ENCODE measurements at regions not wholly inside any gene's neighbourhood (a gene's known extent, or its start where the extent isn't known, plus 50 kb on each side); places are given as distances from the start of the nearest gene placed in this dataset.

DNA sequence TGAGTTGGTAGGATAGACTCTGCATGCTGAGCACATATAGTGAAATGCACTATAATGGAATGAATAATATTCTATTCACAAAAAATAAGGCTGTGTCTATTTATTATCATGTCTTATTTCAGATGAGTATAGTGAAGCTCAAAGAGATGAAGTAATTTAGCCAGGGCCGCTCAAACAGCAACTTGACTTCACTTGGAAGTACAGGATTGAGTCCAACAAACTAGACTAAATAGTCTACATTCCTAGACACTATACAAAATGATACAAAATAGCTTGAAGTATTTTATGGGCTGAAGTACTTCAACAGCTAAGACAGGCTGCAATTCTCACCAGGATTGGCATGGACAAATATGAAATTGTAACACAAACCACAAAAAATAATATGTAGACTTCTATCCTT lies 144.5 kb upstream of the DST start:
- H3K9me3 Mint-ChIP-seq: peaks cover 17% of the 10 kb centered on the region
- H3F3A ChIP-seq (replicated peaks; ENCODE audit: low read depth): peaks cover 9% of the 10 kb centered on the region; the same call in 1 of the 2 replicates
- H3K27me3 Mint-ChIP-seq (ENCODE audit: insufficient read depth, low read depth, poor library complexity): peaks cover 2% of the 10 kb centered on the region
- H3K36me3 Mint-ChIP-seq (ENCODE audit: low read depth): peaks cover 44% of the 10 kb centered on the region
- no peaks in the 10 kb centered on the region; the same call in 1 of the 2 replicates for H4K20me1 ChIP-seq (replicated peaks; ENCODE audit: insufficient read depth)
- H3K9me2 ChIP-seq (ENCODE audit: insufficient read depth): no peaks in the 10 kb centered on the region
- no peak overlapping the region for H3K4me3 Mint-ChIP-seq
- H3K4me3 ChIP-seq: no peak overlapping the region
- TF ChIP-seq ZNF331 (CRISPR knock-in tag; IDR thresholded peaks at IDR 0.05; ENCODE audit: low read depth) (no peak), POLR2AphosphoS5 (IDR thresholded peaks at IDR 0.05; ENCODE audit: low read depth) (no peak), JUNB (IDR thresholded peaks at IDR 0.05; ENCODE audit: unreplicated experiment) (no peak), CREB1 (CRISPR knock-in tag; IDR thresholded peaks at IDR 0.05; ENCODE audit: low read depth) (no peak), ZNF114 (CRISPR knock-in tag; IDR thresholded peaks at IDR 0.05) (no peak), STAT1 (IDR thresholded peaks at IDR 0.05; ENCODE audit: unreplicated experiment) (no peak), EZH2 (IDR thresholded peaks at IDR 0.05; ENCODE audit: low read depth, unreplicated experiment) (no peak), NANOG (IDR thresholded peaks at IDR 0.05; ENCODE audit: borderline replicate concordance) (no peak), EZH2phosphoT487 (IDR thresholded peaks at IDR 0.05; ENCODE audit: unreplicated experiment) (no peak)
- TF ChIP-seq, protein P1, sequence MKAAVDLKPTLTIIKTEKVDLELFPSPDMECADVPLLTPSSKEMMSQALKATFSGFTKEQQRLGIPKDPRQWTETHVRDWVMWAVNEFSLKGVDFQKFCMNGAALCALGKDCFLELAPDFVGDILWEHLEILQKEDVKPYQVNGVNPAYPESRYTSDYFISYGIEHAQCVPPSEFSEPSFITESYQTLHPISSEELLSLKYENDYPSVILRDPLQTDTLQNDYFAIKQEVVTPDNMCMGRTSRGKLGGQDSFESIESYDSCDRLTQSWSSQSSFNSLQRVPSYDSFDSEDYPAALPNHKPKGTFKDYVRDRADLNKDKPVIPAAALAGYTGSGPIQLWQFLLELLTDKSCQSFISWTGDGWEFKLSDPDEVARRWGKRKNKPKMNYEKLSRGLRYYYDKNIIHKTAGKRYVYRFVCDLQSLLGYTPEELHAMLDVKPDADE (IDR thresholded peaks at IDR 0.05): no peak
- TF ChIP-seq, protein P2, sequence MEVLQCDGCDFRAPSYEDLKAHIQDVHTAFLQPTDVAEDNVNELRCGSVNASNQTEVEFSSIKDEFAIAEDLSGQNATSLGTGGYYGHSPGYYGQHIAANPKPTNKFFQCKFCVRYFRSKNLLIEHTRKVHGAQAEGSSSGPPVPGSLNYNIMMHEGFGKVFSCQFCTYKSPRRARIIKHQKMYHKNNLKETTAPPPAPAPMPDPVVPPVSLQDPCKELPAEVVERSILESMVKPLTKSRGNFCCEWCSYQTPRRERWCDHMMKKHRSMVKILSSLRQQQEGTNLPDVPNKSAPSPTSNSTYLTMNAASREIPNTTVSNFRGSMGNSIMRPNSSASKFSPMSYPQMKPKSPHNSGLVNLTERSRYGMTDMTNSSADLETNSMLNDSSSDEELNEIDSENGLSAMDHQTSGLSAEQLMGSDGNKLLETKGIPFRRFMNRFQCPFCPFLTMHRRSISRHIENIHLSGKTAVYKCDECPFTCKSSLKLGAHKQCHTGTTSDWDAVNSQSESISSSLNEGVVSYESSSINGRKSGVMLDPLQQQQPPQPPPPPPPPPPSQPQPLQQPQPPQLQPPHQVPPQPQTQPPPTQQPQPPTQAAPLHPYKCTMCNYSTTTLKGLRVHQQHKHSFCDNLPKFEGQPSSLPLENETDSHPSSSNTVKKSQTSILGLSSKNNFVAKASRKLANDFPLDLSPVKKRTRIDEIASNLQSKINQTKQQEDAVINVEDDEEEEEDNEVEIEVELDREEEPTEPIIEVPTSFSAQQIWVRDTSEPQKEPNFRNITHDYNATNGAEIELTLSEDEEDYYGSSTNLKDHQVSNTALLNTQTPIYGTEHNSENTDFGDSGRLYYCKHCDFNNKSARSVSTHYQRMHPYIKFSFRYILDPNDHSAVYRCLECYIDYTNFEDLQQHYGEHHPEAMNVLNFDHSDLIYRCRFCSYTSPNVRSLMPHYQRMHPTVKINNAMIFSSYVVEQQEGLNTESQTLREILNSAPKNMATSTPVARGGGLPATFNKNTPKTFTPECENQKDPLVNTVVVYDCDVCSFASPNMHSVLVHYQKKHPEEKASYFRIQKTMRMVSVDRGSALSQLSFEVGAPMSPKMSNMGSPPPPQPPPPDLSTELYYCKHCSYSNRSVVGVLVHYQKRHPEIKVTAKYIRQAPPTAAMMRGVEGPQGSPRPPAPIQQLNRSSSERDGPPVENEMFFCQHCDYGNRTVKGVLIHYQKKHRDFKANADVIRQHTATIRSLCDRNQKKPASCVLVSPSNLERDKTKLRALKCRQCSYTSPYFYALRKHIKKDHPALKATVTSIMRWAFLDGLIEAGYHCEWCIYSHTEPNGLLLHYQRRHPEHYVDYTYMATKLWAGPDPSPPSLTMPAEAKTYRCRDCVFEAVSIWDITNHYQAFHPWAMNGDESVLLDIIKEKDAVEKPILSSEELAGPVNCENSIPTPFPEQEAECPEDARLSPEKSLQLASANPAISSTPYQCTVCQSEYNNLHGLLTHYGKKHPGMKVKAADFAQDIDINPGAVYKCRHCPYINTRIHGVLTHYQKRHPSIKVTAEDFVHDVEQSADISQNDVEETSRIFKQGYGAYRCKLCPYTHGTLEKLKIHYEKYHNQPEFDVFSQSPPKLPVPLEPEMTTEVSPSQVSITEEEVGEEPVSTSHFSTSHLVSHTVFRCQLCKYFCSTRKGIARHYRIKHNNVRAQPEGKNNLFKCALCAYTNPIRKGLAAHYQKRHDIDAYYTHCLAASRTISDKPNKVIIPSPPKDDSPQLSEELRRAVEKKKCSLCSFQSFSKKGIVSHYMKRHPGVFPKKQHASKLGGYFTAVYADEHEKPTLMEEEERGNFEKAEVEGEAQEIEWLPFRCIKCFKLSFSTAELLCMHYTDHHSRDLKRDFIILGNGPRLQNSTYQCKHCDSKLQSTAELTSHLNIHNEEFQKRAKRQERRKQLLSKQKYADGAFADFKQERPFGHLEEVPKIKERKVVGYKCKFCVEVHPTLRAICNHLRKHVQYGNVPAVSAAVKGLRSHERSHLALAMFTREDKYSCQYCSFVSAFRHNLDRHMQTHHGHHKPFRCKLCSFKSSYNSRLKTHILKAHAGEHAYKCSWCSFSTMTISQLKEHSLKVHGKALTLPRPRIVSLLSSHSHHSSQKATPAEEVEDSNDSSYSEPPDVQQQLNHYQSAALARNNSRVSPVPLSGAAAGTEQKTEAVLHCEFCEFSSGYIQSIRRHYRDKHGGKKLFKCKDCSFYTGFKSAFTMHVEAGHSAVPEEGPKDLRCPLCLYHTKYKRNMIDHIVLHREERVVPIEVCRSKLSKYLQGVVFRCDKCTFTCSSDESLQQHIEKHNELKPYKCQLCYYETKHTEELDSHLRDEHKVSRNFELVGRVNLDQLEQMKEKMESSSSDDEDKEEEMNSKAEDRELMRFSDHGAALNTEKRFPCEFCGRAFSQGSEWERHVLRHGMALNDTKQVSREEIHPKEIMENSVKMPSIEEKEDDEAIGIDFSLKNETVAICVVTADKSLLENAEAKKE (CRISPR knock-in tag; IDR thresholded peaks at IDR 0.05): no peak
- TF ChIP-seq, protein P3, sequence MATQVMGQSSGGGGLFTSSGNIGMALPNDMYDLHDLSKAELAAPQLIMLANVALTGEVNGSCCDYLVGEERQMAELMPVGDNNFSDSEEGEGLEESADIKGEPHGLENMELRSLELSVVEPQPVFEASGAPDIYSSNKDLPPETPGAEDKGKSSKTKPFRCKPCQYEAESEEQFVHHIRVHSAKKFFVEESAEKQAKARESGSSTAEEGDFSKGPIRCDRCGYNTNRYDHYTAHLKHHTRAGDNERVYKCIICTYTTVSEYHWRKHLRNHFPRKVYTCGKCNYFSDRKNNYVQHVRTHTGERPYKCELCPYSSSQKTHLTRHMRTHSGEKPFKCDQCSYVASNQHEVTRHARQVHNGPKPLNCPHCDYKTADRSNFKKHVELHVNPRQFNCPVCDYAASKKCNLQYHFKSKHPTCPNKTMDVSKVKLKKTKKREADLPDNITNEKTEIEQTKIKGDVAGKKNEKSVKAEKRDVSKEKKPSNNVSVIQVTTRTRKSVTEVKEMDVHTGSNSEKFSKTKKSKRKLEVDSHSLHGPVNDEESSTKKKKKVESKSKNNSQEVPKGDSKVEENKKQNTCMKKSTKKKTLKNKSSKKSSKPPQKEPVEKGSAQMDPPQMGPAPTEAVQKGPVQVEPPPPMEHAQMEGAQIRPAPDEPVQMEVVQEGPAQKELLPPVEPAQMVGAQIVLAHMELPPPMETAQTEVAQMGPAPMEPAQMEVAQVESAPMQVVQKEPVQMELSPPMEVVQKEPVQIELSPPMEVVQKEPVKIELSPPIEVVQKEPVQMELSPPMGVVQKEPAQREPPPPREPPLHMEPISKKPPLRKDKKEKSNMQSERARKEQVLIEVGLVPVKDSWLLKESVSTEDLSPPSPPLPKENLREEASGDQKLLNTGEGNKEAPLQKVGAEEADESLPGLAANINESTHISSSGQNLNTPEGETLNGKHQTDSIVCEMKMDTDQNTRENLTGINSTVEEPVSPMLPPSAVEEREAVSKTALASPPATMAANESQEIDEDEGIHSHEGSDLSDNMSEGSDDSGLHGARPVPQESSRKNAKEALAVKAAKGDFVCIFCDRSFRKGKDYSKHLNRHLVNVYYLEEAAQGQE (IDR thresholded peaks at IDR 0.05; ENCODE audit: unreplicated experiment): no peak
- TF ChIP-seq, protein P4, sequence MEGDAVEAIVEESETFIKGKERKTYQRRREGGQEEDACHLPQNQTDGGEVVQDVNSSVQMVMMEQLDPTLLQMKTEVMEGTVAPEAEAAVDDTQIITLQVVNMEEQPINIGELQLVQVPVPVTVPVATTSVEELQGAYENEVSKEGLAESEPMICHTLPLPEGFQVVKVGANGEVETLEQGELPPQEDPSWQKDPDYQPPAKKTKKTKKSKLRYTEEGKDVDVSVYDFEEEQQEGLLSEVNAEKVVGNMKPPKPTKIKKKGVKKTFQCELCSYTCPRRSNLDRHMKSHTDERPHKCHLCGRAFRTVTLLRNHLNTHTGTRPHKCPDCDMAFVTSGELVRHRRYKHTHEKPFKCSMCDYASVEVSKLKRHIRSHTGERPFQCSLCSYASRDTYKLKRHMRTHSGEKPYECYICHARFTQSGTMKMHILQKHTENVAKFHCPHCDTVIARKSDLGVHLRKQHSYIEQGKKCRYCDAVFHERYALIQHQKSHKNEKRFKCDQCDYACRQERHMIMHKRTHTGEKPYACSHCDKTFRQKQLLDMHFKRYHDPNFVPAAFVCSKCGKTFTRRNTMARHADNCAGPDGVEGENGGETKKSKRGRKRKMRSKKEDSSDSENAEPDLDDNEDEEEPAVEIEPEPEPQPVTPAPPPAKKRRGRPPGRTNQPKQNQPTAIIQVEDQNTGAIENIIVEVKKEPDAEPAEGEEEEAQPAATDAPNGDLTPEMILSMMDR (conservative IDR thresholded peaks at IDR 0.05; ENCODE audit: low read depth in 2 of 2): no peak
- peaks cover 26% of the 10 kb centered on the region for H3K4me1 Mint-ChIP-seq
- peaks cover 12% of the 10 kb centered on the region for H3K4me1 ChIP-seq (ENCODE audit: insufficient read depth)
- DNase-seq (ENCODE audit: low spot score): no peak
- ATAC-seq: no peak
- H3K36me3 ChIP-seq (ENCODE audit: insufficient read depth): no peaks in the 10 kb centered on the region
- H2AFZ ChIP-seq: no peak overlapping the region
- no peak overlapping the region for H3K27ac Mint-ChIP-seq
- no peaks in the 10 kb centered on the region for H3K27me3 ChIP-seq (ENCODE audit: insufficient read depth)
- H3K4me2 ChIP-seq: no peak overlapping the region
- H3K79me2 ChIP-seq (replicated peaks; ENCODE audit: insufficient read depth): peaks cover 77% of the 10 kb centered on the region
- H3K27ac ChIP-seq (ENCODE audit: low read depth): peak overlapping the region; percentile 56; the same call in 1 of the 2 replicates

Data from GM23338 (cell line).